Skeletal muscle cell (primary cell): ENCODE measurements at regions not wholly inside any gene's neighbourhood (a gene's known extent, or its start where the extent isn't known, plus 50 kb on each side); places are given as distances from the start of the nearest gene placed in this dataset.
A peak's percentile ranks its signal among the peaks of the same experiment; 100 is the strongest.

Experiments used
- DNase-seq: peaks from one replicate; pipeline ENCODE4 v3.0.0-alpha.2; 2010; ENCODE audit warnings: low read depth
- H3K4me3 ChIP-seq: 2 replicates; pipeline ENCODE4 v1.5.1; 2011; ENCODE audit warnings: low read depth, mild to moderate bottlenecking, control low read depth, low read length, moderate library complexity

DNA sequence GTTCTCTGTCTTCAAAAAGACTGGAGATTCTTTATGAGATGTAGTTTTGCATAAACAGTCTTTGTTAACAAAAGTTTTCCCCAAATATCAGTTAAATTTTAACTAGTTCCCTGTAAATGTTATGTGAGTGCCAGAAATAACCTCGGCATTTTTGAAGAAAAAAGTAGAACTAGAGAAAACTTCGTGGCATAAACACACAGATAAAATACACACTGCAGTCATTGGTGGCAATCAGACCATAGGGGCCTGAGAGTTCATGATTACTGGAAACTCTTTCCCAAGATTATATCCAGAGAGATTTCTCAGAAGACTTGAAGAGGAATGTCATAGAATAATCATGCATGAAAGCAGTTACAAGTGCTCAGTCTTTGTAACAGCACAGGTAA is 190.0 kb downstream of the MZT1 start:
- H3K4me3 ChIP-seq: no peak overlapping the region
- no peak for DNase-seq

DNA sequence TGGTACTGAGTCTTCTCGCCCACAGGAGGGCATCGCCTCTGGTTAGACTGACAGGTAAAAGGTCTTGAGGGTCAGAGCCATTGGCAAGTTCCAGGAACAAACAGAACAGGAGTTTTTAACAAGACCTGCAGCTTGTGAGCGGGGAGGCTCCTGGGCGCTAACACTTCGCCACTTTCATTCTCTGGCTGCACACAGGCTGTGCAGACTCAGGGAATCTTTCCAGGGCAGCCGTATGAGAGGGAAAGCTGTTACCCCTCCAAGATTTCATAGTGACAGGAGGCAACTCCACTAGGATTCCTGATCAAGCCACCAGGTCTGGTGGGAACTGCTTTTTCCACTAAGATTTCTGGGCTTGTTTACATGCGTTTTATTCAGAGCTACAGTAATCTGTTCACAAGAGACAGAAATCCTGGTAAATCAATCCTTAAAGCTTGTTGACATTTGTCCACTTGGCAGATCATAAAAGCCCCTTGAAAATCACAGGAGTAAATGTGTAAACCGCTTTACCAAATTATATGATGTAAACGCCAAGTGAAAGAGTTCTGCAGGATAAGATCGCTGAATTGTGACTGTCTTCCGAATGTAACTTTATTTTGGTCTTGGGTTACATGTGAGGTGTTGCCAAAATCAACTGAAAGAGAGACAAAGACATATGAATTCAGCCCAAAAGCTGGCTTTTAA is 190.6 kb downstream of the MZT1 start:
- DNase-seq: no peak
- H3K4me3 ChIP-seq: no peak overlapping the region

DNA sequence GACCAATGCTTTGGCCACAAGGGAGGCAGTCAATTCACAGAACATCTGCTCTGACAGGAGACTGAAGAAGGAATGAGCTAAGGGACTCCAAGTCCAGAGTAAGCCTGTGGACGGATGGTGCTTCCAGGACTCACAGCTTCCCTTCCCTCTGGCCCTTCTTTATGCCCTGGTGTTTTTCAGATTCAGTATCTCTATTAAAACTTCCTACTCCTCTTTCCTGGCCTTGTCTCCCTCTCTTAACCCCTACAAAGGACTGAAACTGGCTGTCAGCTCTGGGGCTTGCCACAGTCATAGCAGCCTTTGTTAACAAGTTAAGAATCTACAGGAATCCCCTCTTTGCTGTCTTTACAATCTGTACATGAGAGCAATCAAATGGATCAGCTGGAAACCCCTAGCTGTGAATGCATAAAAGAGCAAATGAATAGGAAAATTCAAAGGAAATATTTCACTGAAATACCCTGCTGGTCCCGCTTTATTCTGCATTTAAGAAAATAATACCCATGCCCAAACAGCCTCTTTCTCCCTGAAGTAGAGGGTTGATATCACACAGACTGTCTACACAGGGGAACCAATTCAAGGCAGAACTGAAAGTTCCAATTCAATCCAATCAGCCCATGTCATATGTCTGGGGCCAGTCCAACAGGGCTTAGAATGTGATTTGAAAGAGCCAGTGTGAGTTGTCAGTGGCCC is 192.3 kb downstream of the MZT1 start:
- DNase-seq: no peak
- no peak overlapping the region for H3K4me3 ChIP-seq

DNA sequence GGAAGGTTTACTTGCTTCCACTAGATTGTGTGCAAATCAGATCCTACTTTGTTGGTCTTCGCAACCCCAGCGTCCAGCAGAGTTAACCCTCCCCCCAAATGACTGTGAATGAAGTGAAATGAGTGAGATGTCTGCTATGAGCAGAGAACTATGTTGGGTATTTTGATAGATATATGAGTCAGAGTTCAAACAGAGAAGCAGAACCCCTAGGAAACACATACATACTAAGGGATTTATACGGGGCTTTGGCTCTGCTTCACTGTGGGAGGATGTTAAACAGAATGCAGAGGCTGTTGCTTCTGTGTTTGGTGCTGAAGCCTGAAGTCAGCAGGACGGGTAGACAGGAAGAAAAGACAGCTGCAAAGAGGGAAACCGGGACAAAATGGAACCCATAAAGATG is 197.0 kb downstream of the MZT1 start:
- DNase-seq: peak; percentile 13
- H3K4me3 ChIP-seq: no peak overlapping the region

DNA sequence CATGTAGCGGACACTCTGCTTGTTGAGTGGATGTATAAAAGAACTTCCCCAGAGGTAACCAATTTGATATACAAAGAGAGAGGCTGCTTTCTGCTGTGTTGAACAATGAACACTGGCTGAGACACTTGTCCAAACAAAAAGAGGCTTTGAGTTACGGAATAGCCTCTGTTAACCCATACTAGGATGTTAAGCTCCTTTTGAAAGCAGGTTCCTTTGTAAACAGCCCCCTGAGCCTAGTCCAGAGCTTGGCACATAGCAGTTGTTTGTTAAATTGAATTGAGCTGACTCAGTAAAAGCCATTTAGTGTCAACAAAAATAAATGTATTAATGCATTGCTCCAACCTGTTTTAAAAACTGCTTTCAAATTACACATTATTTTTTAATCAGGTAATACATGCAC is 200.1 kb downstream of the MZT1 start:
- no peak for DNase-seq
- no peak overlapping the region for H3K4me3 ChIP-seq

DNA sequence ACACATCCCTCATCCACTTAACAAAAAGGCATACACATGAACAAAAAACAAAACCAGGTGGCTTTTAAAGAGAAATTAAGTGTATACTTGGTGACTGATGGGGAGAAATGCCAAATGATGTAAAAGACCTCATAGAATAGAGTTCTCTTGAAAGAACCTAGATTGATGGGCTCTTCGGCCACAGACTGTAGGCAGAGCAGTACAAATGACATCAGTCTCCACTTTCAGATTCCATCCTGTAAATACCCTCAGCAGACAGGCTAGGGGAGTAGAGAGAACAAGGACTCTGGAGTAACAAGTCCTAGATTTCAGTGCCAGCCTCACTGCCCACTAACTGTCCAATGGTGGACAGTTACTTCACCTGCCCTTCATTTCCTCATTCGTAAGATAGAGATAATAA is 203.8 kb downstream of the MZT1 start:
- DNase-seq: no peak
- H3K4me3 ChIP-seq: no peak overlapping the region

DNA sequence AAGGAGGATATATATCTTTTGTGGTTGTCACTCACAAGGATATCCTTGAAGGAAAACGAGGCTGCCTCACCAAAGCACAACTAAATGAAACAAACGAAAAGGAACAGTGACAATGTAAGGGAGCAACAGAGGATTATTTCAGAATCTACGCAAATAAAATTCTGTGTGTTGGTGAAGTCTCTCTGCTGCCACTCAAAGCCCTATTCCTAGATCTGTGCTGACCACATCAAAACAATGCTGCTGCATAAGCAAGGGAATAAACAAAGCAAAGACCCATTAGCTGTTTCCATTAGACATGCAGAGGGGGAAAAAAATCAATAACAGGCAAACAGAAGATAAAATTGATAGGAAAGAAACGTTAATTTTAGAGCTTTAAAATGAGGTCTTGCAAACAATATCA is 204.4 kb downstream of the MZT1 start:
- no peak for DNase-seq
- no peak overlapping the region for H3K4me3 ChIP-seq

DNA sequence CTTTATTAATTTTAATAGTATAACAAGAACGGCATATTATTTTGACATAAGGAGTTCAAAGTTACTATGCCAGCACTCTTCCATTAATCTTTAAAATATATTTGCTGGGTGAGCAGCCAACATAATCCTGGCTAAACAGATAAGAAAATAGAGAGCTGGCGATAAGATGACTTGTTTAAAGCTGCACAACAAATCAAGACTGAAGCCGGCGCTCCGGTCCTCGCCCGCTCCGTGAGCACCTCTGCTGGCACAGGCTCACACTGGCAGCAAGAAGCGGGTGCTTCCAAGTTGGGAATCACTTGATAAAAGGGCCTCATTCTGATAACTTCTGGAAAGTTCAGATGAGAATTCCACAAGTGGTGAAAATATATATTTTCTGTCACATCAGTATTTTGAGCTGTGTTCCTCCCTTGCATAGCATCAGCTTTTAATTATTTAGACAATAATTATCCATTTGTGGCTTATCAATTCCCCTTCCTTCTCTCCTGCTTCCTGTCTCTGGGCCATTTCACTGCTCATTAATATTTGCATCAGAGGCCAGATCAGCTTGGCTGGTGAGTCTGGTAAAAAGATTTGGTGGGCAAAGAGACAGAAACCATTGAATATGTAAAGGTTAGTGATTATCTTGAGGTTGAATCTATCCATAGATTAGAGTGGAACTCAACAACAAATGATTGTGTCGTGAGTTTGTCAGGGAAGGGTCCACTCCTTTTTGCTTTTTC is 205.3 kb downstream of the MZT1 start:
- no peak overlapping the region for H3K4me3 ChIP-seq
- no peak for DNase-seq

DNA sequence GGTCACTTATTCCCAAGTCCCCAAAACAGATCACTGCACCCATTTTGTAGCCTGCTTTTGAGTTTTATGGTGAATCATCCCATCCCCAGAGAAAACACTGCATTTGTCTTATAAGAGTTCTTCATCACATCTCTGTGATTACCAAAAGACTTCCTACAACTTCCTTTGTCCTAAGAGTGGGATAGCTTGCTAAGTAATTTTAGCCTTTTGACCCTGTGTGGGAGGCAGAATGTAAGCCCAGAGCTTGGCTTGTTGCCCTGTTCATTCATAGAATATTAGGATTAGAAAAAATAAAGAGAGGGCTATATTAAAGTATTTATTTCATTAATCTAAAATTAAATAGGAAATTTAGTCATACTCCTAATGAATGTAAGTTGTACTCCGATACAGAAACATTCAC is 213.3 kb downstream of the MZT1 start:
- no peak overlapping the region for H3K4me3 ChIP-seq
- peak; percentile 32 for DNase-seq

DNA sequence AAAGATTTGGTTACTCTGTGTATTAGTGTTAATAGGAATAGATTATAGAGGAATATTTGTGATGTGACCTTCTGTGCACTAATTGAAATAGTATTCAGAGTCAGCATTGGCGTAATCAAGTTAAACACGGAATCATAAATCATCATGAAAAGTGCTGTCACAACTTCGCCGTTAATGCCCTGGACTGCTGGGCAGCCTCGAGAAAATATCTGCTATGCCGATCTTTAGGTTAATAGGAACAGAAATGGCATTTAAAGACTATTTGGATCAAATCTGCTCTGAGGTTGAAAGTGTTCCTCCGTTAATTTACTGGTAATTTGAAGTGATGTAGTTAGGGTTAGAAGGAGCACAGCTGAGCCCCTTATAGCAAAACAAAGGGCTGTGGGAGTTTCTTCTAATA is 219.0 kb downstream of the MZT1 start:
- no peak for DNase-seq
- no peak overlapping the region for H3K4me3 ChIP-seq

DNA sequence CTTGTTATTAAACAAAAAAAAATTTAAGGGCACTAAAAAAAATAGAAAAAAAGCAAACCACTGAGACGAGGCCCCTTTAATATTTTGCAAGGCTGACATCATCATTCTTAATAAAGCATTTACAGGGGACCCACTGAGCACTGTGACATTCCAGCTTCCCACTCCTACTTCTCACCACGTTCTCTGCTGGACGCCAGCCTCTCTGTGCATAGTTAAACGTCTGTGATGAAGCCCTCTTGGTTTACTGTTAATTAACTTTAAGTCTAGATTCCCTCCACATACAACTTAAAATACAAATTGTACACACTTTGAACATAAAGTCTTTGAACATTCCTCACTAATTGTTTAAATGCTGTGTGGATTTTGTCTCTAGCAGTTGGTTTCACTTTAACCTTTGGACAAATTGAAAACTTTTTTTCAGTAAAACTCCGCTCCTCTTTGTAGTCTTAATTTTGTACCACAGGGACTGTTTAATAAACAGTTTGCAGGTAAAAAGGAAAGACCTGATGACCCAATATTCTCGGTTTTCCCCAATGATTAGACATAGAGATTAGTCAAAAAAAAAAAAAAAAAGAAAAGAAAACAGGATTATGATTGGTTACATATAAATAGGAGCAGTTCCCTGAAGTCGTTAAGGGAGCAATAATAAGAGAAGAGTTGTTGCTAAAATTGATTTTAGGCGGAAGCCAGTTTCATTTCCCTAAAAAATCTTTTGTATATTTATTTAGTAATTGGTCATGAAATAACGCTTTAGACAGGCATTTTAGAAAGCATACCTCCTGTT is 219.8 kb downstream of the MZT1 start:
- DNase-seq: no peak
- peak overlapping the region; percentile 1 for H3K4me3 ChIP-seq

DNA sequence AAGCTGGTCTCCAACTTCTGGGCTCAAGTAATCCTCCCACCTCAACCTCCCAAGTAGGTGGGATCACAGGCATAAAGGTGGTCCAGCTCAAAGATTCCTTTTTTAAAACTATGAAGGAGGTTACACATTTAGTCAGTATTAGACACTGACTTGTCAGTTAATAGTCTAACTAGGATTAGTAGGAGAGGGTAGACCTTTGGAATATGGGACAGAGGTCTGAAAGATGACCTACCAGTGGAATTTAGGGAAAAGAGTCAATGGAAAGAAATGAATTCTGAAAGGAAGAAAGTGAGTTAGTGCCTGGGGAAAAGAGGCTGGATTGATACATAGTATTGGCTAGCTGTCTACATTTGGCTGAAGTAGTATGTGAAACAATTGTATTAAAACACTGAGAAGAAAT is 220.7 kb downstream of the MZT1 start:
- DNase-seq: no peak
- no peak overlapping the region for H3K4me3 ChIP-seq

DNA sequence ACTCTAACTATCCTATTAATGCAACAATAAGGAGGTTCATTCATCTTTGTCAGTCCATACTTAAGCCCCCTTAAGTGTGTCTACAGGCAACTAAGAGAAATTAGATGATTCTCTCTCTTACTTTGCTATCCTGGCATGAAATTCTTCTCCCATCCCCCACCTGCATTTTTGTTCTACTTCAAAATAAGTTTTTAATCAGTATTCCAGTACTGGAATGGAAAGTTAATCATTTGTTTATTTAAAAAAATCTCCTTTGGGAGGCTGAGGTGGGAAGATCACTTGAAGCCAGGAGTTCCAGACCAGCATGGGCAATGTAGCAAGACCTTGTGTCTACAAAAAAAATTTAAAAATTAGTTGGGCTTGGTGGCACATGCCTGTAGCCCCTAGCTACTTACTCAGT is 222.1 kb downstream of the MZT1 start:
- DNase-seq: no peak
- H3K4me3 ChIP-seq: no peak overlapping the region

DNA sequence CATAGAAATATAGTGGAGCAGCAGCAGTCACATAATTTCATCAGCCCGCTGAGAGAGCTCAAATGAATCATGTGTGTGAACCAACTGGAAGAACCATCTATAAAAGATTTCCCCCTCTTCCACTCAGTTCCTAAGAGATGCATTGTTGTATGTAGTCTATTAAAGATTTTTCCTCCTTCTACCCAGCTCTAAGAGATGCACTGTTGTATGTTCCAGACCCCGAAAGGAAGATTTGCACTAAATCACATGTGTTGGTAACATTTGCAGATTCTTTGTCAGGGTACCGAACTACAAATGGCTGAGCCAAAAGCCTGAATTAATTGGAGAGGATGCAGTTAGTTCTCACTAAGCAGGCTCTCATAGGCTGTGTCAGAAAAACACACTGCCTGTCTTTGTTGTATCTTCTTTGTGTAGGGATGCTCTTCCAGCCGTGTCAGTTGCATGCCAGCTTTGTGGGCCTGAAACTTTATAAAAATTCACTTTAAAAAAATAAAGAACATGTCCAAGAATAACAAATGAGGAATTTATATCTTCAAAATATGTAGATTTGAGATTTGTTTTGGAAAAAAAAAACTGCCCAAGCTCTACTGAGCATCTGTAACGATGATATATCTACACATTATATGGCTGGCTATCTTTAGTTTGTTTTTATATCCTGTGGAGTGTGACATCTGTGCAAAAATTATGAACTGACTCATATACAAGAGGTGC is 223.1 kb downstream of the MZT1 start:
- DNase-seq: no peak
- no peak overlapping the region for H3K4me3 ChIP-seq

DNA sequence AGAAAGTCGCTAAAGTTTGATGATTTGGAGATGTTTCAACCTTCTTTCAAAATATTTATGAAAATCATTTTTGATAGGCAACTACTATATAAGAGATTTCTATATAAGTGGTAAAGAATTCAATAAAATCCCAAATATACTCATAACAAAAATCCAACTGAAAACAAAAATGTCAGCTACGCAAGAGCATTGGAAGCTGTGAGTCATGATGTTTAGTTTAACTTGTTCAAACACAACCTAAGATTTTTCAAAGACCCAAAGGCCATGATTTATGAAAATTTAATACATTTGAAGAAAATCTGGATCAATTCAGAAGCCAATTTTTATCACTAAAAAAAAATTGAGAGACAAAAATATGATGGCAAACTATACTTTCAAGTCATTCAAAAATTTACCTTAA is 226.6 kb downstream of the MZT1 start:
- no peak overlapping the region for H3K4me3 ChIP-seq
- no peak for DNase-seq

DNA sequence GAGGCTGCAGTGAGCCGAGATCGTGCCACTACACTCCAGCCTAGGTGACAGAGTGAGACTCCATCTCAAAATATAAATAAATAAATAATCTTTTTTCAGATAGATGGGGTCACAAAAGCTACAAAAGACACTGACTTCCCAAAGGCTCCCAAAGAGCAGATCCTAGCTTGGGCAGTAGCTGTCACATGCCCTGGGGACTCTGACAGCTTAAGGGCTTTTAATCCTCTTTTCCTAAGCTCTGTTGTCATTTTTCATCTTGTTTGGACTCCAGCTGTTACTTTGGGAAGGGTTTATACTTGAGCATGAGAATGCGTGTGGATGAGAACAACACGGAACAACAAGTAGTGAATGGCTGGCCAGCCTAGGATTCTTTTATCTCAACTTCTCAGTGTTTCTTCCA is 231.7 kb downstream of the MZT1 start:
- no peak for DNase-seq
- H3K4me3 ChIP-seq: no peak overlapping the region

DNA sequence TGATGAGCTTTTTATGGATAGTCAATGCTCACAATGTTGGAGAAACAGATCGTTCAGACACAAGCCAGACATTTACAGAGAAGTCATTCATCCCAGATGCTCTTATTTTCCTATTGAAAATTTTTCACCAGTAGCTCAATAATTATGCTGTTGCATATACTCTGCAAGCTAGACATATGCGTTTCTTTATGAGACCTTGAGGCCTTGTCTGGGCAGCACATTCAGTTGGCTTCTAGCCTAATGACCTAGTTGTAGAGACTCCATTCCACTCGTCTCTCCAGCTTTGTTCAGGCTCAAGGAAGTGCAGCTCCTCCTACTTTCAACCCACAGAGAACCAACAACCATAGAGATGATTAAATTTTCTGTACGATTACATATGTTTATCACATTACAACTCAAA is 237.7 kb downstream of the MZT1 start:
- no peak overlapping the region for H3K4me3 ChIP-seq
- DNase-seq: no peak

DNA sequence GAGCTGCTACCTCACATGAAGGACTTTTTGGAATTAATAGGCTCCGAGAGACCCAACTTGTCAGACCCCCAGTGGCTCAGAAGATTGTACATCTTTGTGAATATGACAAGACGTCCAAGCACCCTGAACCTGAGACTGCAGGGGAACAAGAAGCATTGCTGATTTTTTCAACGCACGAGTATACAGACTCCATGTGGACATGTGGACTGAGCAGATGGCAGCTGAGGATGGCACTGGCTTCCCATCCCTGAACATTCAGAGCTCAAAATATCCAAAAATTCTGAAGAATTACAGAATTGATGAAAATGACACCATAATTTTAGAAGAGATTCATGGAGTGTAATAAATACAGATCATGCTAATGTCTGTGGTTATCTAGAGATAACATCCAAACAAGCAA is 254.1 kb downstream of the MZT1 start:
- no peak overlapping the region for H3K4me3 ChIP-seq
- no peak for DNase-seq

DNA sequence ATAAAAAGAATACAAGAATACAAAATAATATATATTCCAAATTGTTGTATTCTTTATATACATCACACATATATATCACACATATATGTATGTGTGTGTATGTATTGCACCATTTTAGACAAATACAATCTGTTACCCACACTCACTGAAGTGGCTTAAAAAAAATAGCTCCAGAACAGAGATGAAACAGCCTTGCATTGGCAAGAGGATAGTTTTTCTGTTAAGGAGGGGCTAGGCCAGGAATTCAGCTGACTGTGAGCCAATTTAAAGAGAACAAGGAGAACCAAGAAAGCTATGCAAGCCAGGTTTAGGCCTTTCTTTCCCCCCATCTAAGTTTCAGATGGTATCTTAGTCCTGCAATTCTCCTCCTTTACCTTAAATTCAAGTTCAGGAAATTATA is 257.5 kb downstream of the MZT1 start:
- no peak overlapping the region for H3K4me3 ChIP-seq
- DNase-seq: no peak

DNA sequence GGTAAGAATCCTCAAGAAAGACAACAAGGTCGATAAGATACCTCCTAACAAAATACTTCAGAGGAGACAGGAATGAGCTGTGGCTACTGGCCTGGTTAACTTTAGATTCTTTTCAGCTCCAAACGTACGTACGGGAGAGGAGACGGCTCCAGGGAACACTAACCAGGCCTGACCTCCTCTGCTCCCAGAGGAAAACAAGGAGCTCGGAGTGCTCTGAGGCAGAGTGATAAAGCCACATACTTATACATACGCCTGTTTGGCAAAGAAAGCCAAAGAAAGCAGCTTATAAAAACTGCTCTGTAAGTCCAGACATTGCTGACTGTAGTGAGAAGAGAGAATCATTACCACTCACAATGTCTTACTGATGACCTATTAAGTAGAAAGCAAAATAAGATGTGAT is 263.9 kb downstream of the MZT1 start:
- peak; percentile 33 for DNase-seq
- no peak overlapping the region for H3K4me3 ChIP-seq
